ES-I3 (cell line): ENCODE measurements at regions not wholly inside any gene's neighbourhood (a gene's known extent, or its start where the extent isn't known, plus 50 kb on each side); places are given as distances from the start of the nearest gene placed in this dataset.

Experiments used
- H3K36me3 ChIP-seq: 2 replicates; pipeline ENCODE4 v1.6.1; 2013; ENCODE audit warnings: mild to moderate bottlenecking, low read length, control low read depth, moderate library complexity; ENCODE audit not compliant: insufficient read depth
- H3K4me1 ChIP-seq: 2 replicates; pipeline ENCODE4 v1.6.1; 2013; ENCODE audit warnings: mild to moderate bottlenecking, control low read depth, low read length; ENCODE audit not compliant: insufficient read depth
- H3K9ac ChIP-seq: 2 replicates; pipeline ENCODE4 v1.6.1; 2013; ENCODE audit warnings: low read depth, mild to moderate bottlenecking, low read length, moderate library complexity
- H3K9me3 ChIP-seq: 2 replicates; pipeline ENCODE4 v1.6.1; 2013; ENCODE audit warnings: mild to moderate bottlenecking, low read length, moderate library complexity; ENCODE audit not compliant: control insufficient read depth, insufficient read depth

DNA sequence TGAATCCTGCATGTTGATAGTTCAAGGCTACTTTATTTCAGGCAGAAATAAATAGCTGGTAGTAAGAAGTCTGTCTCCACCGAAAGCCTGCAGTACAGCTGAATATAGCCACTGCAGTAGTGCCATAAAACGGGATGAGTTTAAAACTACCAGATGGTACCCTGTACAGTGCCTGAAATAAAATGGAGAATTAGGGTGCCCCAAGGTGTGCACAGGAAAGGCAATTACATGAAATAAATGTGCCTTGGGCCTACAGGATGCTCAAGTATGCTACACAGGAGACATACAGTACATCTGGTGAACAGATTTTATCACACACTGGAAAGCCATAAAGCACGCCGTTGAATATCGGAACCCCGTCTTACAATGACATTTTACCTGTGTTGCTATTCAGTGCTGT, 447.7 kb upstream of the HNRNPA3 start:
- no peak overlapping the region for H3K9ac ChIP-seq
- H3K4me1 ChIP-seq = peaks cover 39% of the 10 kb centered on the region
- H3K9me3 ChIP-seq = no peaks in the 10 kb centered on the region
- H3K36me3 ChIP-seq = no peaks in the 10 kb centered on the region

DNA sequence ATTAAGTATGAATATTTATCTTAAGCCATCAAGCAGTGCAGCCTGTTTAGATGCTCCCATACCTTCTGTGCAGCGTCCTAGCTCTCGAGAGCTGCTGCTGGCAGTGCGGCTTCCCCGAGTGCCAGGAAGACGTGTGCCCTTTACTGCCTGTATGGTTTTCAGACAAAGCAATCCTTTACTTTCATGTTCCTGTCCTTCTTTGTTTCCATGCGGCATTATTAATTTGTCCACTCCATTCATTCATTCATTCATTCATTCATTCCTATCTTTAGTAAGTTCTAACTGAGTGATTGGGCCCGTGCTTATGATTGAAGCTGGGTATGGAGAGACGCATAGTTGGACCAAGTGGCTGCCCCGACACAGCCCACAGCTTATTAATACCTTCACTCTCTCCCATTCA, 446.6 kb upstream of the HNRNPA3 start:
- H3K9me3 ChIP-seq = no peaks in the 10 kb centered on the region
- H3K36me3 ChIP-seq = no peaks in the 10 kb centered on the region
- H3K9ac ChIP-seq = no peak overlapping the region
- peaks cover 39% of the 10 kb centered on the region for H3K4me1 ChIP-seq

DNA sequence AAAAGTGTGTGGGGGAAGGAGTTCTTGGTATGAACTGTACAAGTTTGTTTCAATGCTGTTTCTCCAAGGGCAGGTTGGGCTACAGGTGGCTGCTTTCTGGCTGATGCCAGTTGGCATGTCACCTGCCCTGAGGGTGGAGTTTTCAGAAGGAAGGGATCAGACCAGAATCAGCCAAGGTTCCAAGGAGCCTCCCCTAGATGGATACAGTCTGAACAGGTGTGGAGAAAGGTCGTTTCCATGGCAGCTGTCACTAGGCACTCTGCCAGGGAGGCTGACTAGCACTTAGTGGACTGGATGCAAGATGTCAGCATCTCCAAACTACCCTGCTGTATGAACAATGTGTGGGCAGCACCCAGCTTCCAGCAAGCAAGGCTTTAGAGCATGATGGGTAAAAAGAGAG, 444.4 kb upstream of the HNRNPA3 start:
- peaks cover 7% of the 10 kb centered on the region for H3K9me3 ChIP-seq
- no peak overlapping the region for H3K9ac ChIP-seq
- peaks cover 28% of the 10 kb centered on the region for H3K4me1 ChIP-seq
- H3K36me3 ChIP-seq = no peaks in the 10 kb centered on the region

DNA sequence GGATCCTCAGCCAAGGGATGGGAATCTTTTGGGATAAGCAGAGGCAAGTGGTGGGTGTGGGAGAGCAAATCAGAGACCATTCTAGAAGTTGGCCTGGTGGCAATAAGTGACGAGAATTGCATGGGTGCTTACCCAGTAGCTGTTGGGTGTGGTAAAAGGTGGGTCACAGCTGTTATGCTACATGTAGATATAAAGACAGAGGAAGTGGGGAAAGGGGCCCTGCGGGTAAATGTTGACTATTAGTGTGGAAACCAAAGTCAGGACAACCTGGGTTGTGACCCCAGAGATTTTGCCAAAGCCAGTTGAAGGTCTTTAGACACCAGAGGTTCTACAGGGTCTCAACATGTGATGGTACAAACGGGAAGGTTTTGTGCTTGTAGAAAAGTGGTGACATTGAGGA, 443.6 kb upstream of the HNRNPA3 start:
- Histone ChIP-seq H3K4me1 (peaks cover 21% of the 10 kb centered on the region), H3K9me3 (peaks cover 14% of the 10 kb centered on the region), H3K9ac (no peak overlapping the region), H3K36me3 (no peaks in the 10 kb centered on the region)

DNA sequence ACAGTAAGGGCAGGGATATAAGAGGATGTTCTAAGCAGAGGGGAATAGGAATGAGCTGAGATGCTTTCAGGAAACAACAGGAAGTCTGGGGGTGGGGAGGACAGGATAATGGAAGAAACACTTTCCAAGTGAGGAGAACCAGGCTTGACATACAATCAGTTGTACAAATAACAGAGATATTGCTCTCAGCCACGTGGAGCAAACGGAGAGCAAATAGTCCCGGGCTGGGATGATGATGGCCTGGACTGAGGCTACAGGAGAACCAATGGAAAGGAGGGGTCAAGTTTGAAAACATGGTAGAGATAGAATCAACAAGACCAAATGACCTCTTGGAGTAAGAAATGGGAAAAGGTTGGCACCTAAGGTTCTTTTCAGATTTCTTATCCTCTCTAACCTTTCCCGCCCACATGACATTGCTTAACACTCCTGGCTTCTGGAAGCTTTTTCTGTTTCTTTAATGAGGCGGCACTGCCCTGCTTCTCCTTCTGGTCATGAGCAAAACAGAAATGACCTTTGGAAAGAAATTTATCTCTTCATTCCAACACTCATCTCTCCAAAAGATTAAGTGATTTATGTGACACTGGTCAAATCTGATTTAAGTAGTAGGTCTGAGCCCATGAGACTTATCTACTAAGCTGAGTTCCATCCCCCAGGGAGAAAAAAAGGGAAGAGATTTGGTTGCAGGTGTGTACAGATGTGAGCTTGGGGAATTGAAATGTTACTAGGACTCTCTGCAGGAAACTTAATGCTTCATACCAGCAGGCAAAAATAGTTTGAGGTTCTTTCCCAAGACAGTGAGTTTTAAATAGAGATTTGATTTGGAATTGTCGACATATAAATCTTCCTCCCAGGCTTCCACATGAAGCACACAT, 442.9 kb upstream of the HNRNPA3 start:
- H3K9ac ChIP-seq = no peak overlapping the region
- peaks cover 16% of the 10 kb centered on the region for H3K4me1 ChIP-seq
- no peaks in the 10 kb centered on the region for H3K36me3 ChIP-seq
- peaks cover 19% of the 10 kb centered on the region for H3K9me3 ChIP-seq

DNA sequence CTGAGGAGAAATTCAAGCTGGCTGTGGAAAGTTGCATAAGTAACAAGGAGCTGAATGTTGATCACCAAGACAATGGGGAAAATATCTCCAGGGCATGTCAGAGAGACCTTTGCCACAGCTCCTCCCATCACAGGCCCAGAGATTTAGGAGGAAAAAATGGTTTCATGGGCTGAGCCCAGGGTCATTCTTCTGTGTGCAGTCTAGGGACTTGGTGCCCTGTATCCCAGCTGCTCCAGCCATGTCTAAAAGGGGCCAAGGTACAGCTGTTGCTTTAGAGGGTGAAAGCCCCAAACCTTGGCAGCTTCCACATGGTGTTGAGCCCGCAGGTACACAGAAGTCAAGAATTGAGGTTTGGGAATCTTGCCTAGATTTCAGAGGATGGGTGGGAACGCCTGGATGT, 439.8 kb upstream of the HNRNPA3 start:
- Histone ChIP-seq H3K4me1 (0 out of 2 replicates have a peak, but pooled peaks cover 4% of the 10 kb centered on the region), H3K9ac (no peak overlapping the region), H3K9me3 (peaks cover 23% of the 10 kb centered on the region), H3K36me3 (no peaks in the 10 kb centered on the region)

DNA sequence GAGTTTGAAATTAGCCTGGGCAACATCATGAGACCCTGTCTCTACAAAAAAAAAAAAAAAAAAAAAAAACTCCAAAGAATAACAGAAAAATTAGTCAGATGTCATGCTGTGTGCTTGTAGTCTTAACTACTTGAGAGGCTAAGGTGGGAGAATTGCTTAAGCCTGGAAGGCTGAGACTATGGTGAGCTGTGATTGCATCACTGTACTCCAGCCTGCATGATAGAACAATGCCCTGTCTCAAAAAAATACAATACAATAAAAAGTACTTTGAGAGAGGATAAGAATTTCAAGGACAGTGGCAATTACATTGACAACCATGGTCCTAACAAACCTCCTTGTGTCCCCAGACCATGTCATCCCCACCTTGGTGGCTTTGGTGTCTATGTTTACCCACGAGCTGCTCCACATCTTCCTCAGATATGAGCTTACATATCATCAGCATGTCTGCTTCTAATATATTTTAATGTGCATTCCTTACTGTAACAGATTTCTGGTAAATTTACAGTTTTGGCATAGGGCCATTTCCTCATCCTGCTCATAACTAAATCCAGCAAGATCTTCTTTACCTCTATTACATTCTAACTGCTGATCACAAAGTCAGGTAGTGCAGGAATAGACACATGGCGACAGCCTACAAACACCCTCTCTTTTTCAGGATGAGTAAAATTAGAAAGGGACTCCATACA, 437.7 kb upstream of the HNRNPA3 start:
- H3K4me1 ChIP-seq = no peaks in the 10 kb centered on the region
- H3K9me3 ChIP-seq = peaks cover 23% of the 10 kb centered on the region
- no peaks in the 10 kb centered on the region for H3K36me3 ChIP-seq
- no peak overlapping the region for H3K9ac ChIP-seq

DNA sequence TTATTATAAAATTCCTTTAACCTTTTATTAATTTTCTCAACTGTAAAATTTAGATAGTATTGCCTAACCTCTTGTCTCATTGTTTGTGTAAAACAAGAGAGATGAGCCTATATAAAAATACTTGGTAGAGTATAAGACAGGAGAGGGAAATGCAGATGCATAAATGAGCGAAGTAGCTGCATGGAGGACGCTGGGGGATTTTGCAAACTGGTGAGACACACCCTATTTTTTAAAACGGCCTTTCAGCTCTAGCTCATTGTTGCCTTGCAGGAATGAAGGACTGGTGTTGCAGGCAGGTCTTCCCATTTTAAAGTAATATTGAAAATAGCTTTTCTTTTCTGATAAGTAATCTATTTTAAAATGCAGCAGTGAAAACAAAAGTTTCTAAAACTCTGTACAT, 435.3 kb upstream of the HNRNPA3 start:
- H3K9ac ChIP-seq = no peak overlapping the region
- H3K4me1 ChIP-seq = no peaks in the 10 kb centered on the region; the same call in 1 of the 2 replicates
- H3K9me3 ChIP-seq = peaks cover 21% of the 10 kb centered on the region
- no peaks in the 10 kb centered on the region for H3K36me3 ChIP-seq

DNA sequence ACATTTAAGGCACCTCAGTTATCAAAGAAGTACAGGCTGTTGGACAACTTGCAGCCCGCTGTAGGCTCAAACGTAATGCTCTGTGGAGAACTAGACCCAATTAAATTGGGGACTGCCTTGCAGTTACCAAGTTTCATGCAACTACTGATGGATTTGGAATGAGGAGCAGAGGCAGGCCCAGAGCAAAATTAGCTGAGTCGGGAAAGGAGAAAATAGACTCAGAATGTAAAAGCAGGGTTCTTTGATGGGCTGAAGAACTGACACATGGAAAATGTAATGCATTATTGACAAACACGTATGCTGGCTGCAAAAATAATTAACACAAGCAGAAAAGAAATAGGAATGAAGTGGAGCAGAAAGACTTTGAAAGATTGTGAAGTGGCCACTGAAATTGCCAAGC, 432.7 kb upstream of the HNRNPA3 start:
- Histone ChIP-seq H3K9me3 (peaks cover 4% of the 10 kb centered on the region; the same call in 1 of the 2 replicates), H3K9ac (no peak overlapping the region), H3K36me3 (no peaks in the 10 kb centered on the region), H3K4me1 (no peaks in the 10 kb centered on the region; the same call in 1 of the 2 replicates)

DNA sequence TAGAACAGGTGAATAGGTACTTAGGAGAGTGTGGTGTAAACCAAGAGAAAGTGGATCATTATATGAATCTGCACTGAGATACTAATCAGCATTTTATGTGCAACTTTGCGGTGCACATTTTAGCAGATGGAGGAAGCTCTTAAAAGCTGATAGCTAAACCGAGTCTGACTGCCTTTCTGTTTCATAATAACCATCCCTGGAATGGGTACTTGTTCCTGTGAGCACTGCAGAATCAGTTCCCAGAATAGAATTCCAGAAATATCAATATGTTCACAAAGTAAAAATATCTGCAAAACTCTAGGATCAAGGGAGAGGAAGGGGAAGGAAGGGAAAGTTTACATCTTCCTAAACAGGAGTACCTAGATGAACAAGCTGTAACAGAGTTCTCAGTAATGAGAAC, 432.2 kb upstream of the HNRNPA3 start:
- H3K4me1 ChIP-seq = no peaks in the 10 kb centered on the region; the same call in 1 of the 2 replicates
- peaks cover 4% of the 10 kb centered on the region; the same call in 1 of the 2 replicates for H3K9me3 ChIP-seq
- no peaks in the 10 kb centered on the region for H3K36me3 ChIP-seq
- no peak overlapping the region for H3K9ac ChIP-seq

DNA sequence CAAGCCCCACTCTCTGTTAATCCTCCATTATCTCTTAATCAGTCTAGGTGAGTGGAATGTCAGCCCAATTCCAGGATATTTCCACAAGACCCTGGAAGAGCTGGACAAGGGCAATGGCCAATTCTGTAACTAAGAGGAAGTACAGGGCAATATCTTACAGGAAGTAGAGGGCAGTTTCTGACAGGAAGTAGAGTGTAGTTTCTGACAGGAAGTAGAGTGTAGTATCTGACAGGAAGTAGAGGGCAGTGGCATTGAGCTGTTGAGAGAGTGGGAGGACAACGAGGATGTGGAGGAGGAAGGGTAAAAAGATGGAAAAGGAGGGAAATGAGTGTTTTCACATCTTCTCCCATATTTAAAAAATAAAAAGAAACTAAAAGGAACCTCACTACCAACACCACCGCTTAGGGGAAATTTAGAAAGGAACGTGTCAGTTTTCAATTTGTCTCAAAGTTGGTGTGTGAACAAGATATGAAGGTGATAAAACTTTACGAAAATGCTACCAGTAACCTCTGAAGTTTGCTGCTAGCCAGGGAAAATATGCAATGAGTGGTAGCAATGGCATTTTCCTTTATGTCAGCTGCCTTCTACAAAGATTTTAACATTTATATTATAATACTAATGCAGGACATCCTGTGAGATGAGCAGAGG, 430.9 kb upstream of the HNRNPA3 start:
- Histone ChIP-seq H3K36me3 (no peaks in the 10 kb centered on the region), H3K9ac (no peak overlapping the region), H3K4me1 (no peaks in the 10 kb centered on the region; the same call in 1 of the 2 replicates), H3K9me3 (no peaks in the 10 kb centered on the region; the same call in 1 of the 2 replicates)

DNA sequence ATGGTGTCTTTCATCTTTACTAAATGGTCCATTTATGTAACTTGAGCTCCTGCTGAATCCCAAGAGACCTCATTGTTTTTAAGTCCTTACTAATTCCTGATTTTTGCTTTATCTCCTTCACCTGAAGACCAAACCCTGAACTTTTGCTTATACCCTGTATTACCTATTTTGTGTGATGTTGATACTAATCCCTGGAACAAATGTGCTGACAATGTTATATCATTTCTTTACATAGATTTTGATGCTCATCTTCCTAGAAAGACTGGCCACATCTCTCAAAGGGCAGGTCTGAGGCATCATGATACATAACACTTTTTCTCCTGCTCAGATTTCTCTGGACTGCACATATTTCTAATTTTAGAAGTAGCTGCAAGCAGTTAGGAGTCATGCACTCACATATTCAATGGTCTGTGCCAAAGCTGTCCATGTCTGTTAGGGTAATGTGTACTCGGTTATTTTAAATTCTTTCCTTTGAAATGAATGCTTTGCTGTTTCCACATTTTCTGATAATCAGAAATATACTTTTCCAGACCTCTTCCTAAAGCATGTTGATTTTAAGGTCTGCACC, 427.9 kb upstream of the HNRNPA3 start:
- Histone ChIP-seq H3K9ac (no peak overlapping the region), H3K36me3 (no peaks in the 10 kb centered on the region), H3K4me1 (no peaks in the 10 kb centered on the region; the same call in 1 of the 2 replicates), H3K9me3 (no peaks in the 10 kb centered on the region; the same call in 1 of the 2 replicates)

DNA sequence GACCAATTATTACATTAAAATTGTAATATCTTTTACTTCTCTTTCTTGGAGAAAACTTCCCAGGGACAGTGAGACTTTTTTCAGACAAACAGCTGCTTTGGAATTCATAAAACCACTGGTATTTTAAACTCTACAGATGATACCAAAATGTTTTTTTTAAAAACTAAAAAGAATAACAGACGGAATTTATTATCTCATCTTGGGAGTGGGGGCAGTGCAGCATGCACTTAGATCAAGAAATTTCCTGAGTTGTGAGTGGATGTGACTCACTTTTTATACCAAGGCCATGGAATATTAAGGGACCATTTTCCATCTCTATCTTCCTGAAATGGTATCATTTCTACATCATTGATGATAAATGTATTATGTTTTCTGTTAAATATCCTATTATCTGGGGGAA, 422.8 kb upstream of the HNRNPA3 start:
- H3K4me1 ChIP-seq = 0 out of 2 replicates have a peak, but pooled peaks cover 3% of the 10 kb centered on the region
- H3K9me3 ChIP-seq = no peaks in the 10 kb centered on the region; the same call in 1 of the 2 replicates
- H3K36me3 ChIP-seq = no peaks in the 10 kb centered on the region
- no peak overlapping the region for H3K9ac ChIP-seq

DNA sequence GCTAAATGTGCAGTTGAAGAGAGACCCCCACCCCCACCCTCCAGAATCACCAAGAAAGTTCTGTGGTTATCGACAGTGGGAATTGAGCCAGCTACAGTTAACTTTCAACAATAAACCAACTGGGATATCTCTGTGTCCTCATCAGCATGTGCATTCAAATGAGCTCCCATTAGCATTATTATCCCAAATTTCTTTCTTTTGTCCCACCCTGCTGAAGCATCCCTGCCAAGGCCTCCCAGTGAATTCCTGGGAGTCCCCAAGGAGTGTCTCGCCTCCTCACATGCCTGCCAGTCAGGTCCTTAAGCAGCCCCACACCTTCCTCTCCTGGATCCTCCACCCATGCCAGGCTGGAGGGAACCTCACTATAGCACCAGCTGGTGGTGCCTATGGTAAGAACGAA, 422.1 kb upstream of the HNRNPA3 start:
- Histone ChIP-seq H3K4me1 (0 out of 2 replicates have a peak, but pooled peaks cover 3% of the 10 kb centered on the region), H3K9me3 (no peaks in the 10 kb centered on the region; the same call in 1 of the 2 replicates), H3K36me3 (no peaks in the 10 kb centered on the region), H3K9ac (no peak overlapping the region)
